NCI-H345 (cell line): ENCODE measurements at regions not wholly inside any gene's neighbourhood (a gene's known extent, or its start where the extent isn't known, plus 50 kb on each side); places are given as distances from the start of the nearest gene placed in this dataset.

Experiments
- DNase-seq: peaks from one replicate; lab custom pipeline; 2025; lab: John Stamatoyannopoulos, UW

DNA sequence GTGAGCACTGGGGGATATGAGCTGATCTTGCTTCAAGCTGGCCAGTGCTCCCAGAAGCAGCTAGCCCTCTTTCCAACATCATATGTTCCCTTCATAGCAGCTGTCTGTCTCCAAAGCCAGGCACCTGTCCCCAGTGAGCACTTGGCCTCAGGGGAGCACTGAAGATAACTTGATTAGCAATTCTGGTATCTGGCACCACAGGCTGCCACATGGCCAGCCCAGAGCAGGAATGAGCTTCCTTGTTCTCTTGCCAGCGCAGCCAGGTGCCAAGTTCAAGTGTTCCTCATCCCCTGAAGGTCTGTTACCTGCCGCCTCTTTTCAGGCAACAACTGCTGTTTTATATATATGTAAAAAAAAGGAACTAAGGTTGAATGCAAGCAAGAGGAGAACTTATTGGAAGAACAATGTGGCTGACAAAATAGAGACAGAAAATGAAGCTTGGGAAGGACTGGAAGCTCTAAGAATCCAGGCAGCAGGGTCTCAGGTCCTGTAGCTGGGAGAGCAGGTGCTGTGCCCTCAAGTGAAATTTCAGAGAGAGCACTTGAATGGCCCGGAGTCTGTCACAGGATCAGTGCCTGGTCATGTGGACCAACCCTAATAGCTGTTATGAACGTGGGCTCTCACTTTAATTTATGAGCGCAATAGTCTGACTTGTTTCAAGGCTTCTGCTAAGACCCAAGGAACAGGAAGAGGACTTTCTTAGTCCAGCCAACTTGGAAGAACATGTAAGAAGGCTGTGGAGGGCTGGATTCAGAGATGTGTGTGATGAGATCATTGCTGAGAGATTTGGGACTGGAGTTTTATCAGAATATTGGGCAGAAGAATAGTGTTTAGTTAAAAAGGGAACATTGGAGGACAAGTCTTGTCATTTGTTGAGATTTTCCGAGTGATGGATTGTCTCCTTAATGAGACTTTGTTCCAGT, 267.2 kb downstream of the GLRX3 start:
- DNase-seq, result peak; percentile 42

DNA sequence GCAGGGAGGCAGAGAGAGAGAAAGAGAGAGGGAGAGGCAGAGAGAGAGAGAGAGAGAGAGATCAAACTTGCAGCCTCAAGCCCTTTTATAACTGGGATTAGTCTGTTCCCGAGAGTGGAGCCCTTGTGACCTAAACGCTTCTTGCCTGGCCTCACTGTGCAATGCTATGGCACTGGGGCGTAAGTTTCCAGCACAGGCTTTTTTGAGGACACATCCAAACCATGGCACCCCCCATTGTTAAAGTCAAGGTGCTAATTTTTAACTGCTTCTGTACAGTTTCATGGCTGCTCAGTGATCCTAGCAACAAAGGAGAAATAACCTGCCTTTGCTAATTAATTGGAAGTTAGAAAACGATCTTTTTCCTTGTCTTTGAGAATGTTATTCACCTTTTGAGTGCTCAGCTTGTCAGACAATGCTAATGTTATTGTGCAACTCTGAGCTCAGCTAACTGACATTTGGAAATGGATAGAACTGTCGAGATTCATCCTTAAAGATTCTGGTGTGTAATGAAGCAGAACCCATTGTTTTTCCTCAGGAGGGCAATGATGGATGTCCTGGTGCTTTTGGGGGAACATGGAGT, 268.4 kb downstream of the GLRX3 start:
- no peak for DNase-seq

DNA sequence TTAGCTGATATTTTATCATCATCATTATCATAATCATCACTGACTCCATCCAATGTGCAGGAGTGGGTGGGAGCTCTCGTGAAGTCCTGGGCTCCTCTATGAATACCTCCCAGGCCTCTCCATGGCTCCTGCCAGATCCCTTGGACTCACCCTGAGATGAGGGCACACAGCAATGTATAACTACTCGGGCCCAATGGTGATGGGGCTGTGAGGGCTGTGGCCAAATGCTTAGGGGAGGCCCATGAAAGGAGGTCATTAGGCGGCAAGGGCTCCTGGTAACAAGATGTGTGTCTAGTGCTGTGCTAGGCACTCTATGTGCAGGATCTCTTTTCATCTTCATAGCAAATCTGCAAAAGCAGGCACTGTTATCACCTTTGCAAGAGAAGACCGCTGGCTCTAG, 270.9 kb downstream of the GLRX3 start:
- no peak for DNase-seq

DNA sequence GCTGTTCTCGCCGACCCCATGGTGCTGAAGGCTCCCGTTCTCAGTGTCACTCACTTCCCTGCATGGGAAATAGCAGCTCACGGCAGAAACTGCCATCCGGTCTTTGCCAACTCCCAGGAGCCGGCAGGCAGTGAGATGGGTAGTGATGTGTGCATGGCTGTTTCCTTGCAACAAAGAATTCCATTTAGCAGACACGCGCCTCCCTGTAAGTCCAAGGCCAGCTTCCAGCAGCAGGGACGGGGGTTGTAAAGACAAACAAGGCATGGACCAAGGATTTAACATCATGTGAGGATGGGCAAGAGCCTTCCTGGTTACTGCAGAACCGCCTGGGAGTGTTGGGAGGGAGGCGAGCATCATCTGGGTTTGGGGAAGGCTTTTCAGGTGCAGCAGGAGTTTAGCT, 273.1 kb downstream of the GLRX3 start:
- DNase-seq, result no peak

DNA sequence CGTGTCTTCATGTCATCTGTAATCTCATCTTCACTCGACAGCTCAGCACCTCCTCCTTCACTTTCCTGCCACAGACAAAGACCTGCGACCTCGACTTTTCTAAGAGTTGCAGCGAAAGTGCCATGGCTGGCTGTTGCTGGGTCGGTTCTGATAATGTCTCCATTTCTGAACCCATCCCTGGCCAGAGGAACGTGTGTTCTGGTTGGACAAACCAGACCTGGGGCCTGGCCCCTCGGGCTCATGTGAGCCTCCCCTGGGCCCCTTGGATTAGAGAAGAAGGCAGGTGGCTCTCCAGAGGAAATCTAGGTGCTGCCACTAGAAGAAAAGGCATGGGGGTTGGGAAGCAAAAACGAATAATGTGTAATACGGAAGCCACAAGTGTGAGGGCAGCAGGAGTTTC, 273.7 kb downstream of the GLRX3 start:
- no peak for DNase-seq

DNA sequence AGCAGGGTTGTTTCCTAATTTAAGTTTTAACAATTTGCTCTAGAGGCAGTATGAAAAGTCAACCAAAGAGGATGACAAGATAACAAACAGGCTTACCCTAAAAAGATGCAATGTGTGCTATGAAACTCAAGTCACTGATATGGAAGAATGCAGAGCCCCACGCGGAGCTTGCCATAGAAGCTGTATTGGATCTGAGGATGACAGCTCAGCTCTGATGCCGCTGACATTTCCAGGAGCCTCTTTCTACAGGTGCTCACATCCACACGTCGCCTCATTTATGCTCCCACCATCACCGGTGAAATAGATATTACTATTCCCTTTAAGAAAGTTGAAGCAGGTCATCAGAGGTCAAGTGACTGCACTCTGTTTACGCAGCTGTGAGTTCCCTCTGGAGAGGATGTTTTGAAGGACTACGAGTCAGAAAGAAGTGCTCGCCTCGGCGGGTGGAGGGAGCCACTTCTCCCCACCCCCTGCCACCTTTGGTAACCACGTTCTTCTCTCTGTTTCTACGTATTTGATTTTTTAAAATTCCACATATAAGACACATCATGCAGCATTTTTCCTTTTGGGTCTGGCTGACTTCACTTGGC, 275.4 kb downstream of the GLRX3 start:
- DNase-seq, result no peak

DNA sequence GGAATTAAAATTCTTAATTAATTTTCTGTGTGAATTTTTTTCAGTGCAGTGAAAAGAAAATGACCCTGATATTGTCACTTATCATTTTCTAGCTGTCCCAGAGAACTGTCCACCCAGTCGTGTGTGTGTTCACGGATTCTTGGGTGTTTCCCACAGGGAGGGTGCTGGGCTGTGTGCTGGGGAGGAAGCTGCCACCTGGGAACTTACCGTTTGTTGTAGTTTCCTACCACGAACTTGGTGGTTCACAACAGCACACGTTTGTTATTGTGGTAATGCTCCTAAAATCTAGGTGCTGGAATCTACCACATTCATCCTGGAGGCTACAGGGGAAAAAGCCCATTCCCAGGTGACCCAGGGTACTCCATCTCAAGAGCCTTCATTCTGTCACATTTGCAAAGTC, 276.1 kb downstream of the GLRX3 start:
- no peak for DNase-seq

DNA sequence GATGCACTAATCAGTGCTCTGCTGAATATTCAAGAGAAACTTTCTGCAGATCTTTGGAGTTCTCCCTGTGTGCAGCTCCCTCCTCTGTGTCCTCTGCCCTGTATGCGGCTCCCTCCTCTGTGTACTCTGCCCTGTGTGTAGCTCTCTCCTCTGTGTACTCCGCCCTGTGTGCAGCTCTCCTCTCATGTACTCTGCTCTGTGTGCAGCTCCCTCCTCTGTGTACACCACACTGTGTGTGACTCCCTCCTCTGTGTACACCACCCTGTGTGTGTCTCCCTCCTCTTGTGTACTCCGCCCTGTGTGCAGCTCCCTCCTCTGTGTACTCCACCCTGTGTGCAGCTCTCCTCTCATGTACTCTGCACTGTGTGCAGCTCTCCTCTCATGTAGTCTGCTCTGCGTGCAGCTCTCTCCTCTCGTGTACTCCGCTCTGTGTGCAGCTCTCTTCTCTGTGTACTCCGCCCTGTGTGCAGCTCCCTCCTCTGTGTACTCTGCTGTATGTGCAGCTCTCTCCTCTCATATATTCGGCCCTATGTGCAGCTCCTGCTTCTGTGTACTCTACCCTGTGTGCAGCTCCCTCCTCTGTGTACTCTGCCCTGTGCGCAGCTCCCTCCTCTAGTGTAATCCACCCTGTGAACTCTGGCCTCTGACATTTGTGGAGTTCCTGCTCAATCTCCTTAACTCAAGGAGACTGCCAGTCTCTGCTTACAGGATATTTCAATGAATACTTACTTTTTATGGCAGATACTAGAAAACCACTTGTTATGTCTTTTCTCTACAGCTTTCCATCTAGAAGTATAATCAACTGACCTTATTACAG, 280.4 kb downstream of the GLRX3 start:
- DNase-seq, result no peak

DNA sequence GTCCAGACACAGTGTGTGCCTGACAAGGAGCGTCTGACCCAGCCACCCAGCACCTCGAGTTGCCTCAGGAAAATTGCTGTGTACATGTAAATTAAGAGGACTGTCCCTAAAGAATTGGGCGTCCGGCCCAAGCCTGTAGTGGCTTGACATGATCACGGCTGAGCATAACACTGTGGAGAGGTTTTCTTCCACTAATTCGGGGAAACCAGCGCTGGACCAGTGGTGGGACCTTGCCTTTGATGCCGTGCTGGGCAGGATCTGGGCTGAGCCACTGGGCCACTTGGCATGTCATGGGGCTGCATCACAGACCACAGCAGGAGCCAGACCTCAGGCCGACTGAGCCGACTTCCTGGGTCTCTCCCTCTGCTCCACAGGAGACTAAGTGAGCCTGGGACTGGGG, 282.5 kb downstream of the GLRX3 start:
- no peak for DNase-seq

DNA sequence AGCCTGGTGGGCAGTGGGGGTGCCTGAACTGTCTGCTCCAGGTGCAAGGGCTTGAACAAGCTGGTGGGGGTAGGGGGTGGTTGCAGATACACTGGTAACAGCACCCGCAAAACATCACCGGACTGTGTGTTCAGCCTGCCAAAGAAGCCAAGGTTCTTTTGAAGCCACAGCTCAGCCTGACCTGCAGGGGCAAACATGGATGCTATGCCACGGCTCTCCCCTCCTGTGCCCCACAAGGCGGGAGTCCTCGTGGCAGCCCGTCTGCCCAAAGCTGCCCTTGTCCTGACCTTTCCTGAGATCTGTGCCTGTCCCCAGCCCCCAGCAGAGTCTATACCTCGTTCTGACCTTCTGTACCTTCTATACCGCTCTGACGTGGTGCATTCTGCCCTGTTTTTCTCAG, 285.7 kb downstream of the GLRX3 start:
- DNase-seq, result no peak

DNA sequence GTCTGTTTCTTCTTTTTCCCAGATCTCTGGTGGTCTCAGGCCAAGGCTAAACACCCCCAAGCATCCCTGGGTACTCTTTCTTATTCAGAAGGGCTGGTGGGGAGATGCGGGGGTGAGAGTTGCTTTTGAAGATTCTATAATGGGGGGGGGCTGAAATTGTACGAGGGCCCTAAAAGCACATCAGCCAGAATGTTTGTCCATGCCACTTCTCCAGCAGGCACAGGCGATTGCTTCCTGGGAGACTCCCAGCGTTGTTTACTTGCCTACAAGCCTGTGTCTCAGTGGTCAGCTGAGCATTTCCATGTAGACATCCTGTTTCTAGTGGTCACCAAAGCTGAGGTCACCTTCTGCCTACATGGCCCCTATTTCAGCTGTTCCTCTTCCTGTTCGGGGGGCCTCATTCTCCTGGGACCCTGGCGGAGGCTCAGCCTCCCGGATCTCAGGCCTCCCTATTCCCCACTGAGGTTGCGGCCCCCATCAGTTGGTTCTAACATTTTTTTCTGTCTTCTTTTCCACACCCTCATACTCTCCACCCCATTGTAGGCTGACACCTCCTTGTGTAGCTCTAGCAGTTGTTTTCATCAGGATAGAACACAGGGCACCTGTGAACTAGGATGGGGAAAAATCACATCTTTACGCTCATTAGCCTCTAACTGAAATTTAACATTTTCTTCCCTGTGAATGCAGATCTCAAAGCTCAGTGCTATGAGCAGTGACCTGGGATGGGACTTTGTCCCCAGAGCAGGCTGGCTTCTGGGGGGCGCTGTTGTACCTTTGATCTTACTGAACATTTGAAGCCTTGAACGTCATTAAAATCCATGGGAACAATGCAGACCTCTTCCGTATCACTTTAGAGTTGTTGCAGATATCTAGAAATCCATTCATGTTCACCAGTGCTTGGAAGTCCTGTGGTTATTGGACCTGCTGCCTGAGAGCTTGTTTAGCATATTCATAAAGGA, 286.5 kb downstream of the GLRX3 start:
- DNase-seq, result no peak

DNA sequence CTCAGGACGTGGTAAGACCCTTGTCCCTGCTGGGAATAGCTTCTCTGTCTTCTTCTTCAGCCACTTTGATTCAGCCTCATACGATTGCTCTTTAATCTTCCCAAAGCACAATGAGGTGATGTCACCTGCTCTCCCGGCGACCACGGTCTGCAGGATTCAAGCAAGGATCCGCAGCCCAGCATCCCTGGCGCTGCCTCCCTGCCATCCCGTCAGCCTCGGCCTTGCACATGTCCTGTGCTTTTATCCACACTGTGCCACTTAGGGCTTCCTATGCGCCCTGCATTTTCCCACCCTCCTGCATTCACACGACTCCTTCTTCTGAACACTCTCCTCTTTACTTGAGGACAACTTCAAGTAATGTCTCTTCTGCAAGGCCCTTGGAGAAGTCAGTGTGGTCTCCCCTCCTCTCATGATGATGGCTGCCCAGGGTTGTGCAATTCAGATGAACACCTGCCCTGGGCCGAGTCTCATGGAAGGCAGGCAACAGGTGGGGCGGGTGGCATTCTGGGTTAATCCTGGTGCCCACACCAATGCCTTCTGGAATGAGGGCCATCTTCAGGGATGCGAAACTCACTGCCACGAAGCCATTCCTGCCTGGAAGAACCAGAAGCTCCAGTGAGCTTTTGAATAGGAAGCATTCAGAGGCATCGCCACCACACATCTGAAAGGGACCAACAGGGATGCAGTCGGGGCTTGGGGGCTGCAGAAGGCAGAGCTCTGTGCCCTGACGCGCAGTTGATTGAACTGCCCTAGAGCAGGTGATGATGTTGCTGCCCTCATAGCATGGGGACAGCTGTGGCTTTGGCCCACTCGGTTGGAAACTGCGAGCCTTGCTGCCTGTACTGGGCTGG, 287.5 kb downstream of the GLRX3 start:
- no peak for DNase-seq

DNA sequence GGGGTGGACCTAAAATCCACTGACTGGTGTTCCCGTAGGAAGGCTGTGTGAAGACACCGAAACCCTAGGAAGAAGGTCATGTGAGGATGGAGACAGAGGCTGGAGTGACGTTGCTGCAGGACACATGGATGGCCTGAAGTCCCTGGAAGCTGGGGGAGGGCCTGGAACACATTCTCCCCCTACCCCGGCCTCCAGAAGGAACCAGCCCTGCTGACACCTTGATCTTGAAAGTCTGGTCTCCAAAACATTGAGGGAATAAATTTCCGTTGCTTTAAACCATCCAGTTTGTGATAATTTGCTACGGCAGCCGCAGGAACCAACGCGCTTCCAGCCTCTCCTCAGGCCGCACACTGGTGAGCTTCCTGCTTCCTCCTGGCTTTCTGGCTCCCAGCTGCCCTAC, 288.2 kb downstream of the GLRX3 start:
- no peak for DNase-seq

DNA sequence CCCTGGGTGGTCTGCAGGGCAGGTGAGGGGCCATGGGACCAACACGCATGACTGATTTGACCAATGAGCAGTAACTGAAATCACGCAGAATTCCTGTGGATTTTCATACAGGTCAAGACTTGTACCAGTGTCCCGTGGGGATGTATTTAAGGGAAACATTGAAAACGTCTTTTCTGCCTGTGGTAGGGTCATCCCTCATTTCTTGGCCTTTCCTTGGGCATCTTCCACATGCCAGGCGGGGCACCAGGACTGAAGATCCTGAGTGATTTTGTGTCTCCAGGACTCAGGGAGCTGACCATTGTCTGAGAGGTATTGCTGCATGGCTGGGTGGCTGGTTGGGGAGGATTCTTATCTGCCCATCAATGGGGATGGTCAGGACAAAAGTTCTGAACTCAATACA, 289.0 kb downstream of the GLRX3 start:
- no peak for DNase-seq

DNA sequence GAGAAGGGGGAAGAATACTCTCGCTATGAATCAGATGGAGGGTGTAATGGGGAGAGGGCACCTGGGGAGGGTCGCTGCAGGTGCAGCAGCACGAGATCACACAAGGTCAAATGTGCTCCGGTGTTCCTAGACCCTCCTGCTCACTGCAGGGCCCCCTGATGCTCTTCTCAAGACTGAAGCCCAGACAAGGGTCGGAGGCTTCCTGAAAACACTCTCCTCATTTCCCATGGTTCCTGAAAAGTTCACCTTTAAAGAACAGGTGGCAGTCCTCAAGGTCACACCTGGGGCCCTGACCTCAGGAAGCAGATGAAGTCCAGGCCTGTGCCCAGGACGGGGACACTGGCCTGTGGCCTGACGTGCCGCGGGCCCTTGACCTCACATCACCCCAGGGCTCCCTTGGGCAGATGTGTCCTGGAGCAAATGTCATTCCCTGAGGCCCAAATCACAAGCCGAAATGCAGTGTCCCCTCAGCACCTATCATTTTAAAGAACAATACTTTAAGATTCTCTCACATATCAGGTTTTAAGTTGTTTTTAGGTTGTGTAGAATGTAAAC, 289.8 kb downstream of the GLRX3 start:
- DNase-seq, result no peak

DNA sequence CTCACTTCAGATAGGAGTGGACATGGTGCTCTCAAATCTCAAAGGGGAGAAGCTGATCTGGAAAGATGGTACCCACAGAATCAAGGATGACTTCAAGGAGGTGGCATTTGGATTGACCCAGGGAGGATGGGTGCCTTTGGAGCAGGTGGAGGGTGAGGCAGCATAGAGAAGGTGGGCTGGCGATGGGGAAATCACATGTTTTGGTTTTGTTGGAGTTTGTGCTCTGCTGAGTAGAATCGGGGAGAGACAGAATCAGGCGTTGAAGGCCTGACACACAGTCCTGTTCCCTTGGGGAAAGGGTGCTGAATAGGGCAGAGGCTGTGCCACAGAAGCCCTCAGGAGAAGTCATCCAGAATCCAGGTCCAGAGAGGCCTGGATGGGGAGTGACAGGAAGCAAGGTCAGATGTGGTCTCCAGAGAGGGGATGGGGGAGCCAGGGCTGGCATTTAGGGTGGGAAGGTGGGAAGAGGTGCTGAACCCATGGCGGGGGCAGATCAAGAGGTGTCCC, 291.1 kb downstream of the GLRX3 start:
- no peak for DNase-seq

DNA sequence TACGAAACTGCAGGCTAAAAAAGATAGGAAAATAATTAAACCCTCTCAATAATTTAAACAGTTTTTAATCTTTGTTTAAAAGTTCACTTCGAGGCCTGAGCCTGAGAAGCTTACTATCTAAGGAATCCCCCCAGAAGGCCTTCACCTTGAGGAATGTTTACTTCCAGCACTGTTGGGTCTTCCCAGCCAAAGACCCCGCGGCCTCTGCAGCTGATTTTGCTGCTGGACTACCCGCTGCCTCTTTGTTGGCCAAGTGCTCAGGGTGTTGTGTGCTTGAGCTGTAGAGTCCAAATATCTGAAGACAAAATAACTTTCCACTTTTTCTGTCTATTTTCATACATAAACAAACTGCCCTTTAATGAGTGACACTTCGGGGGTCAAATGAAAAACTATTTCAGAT, 292.7 kb downstream of the GLRX3 start:
- no peak for DNase-seq

DNA sequence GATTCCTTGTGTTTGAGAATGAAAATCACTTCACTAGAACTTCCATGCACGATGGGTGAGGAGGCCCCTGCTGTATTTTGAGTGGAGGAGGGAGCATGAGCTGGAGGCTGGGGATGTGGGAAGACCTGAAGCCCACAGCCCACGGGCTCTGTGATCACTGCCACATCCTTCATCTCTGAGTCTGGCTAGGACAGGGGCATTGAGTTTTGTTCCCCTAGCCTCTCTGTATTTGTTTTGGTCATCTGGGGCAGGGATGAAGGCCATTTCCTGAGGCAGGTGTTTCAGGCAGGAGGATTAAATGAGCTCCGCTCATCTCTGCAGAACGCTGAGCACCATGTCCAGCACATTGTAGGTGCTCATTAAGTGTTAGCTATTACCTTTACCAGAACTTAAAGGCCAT, 293.6 kb downstream of the GLRX3 start:
- no peak for DNase-seq

DNA sequence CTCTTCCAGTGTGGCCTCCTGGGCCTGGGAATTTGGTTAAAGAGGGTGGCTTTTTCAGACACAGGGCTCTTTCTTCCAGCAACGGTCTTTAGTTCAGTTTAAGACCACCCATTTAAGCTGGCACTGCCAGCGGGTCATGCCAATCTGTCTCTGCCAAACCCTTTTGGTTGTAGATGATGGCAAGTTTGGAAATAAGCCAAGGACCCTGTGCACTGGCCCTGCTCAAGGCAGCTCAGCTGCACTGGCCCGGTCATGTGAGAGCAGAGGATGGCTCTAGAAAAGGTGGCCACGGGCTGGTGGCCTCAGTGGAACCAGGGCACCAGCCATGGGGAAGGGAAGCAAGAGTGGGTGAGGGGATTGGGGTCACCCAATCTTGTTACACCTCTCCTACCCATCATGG, 294.1 kb downstream of the GLRX3 start:
- DNase-seq, result no peak
